ENCODE measurements at regions not wholly inside any gene's neighbourhood (a gene's known extent, or its start where the extent isn't known, plus 50 kb on each side); places are given as distances from the start of the nearest gene placed in this dataset.
"Not testable (repeated sequence)": the region's sequence is repeated elsewhere in the genome, so short reads cannot be mapped to it uniquely, and the experiment has no call there.

DNA sequence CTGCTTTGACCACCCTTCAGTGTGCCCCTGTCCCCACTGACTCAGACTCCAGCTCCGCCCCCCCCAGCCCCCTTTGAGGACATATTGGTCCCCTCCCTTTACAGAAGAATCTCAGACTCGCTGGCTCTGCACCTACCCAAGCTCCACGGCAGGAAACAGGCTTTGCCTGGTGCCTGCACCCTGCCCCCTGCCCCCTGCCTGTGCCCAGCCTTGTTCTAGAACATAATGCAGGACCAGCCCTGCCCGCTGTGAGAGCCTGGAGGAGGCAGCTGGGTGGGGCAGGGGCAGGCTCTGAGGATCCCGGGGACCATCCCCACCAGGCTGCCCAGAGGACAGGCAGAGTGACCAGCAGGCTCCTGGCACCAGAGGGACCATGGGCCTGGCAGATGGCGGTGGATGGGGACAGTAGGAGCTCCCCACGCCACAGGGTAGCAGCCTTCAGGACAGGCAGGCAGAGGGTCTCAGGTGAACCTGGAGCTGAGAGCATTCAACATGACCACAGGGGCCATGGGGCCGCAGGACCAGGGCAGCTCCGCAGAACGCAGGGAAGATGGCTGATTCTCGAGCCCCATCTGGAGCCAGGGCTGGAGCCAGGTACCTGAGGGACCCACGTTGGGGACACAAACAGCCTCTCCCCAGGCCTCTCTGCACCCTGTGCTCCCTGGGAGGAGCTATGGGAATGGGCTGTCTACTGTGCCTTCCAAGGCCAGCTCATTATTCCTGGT, 165.0 kb upstream of the FOXD4L5 start:
- DNase-seq: not testable (repeated sequence)

DNA sequence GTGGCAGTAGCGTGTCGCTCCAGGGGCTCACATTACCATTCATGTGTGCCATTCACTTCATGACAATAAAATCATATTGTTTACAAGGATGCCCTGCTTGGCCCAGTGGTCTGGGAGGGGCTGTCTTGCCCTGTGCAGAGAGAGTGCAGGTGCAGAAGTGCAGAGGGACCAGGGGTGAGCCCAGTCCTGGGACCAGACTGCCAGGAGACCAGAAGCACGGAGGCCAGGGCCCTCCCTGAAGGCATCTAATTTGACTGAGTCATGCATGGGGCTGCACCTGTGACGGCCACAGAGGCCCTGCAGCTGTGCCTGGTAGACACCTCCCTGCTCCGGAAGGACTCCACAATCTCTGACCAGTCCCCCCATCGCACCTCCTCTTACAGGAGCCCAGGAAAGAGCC, 164.4 kb upstream of the FOXD4L5 start:
- no peak for DNase-seq

DNA sequence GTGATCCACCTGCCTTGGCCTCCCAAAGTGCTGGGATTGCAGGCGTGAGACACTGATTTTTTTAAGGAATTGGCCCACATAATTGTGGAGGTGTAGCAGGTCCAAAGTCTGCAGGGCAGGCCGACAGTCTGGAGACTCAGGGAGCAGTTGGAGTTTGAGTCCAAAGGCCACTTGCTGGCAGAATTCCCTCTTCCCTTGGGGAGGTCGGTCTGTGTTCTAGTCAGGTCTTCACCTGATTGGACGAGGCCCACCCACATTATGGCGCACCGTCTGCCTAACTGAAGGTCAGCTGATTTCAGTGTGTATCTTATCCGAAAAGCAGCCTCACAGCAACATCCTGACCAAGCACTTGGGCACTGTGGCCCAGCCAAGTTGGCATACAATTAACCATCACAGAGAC, 162.1 kb upstream of the FOXD4L5 start:
- DNase-seq: not testable (repeated sequence)

DNA sequence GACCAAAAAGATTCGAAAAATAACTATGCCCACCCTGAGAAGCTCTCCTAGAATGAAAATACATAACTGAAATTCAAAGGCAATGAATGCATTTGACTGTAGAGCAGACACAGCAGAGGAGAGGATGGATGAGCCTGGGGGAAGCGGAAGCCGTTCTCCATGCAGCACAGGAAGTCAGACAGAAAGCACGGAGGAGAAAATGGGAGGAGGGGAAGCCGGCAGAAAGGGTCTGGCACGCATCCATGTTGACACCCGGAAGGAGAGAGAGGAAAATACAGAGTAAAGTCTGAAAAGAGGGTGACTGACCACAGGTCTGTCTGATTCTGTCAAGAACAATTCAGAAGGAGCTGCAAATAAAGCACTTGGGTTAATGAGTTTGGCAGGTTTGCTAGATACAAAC, 161.0 kb upstream of the FOXD4L5 start:
- DNase-seq: not testable (repeated sequence)

DNA sequence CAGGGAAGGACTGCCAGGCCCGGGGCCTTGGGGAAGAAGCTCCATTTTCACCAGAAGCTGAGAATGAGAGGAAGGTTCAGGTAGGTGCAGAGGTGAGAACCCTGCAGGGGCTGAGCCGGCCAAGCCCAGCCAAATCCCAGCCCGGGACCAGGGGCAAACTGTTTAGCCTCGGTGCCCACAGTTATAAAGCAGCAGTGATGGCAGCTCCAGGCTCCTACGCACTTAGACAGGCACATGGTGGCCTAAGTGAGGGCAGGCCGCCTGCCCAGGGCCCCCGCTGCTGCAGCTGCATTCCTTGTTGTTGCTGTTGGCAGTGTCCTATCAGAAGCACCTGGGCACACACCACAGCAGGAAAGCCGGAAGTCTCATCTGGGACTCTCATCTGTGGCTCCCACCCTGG, 159.9 kb upstream of the FOXD4L5 start:
- no peak for DNase-seq

DNA sequence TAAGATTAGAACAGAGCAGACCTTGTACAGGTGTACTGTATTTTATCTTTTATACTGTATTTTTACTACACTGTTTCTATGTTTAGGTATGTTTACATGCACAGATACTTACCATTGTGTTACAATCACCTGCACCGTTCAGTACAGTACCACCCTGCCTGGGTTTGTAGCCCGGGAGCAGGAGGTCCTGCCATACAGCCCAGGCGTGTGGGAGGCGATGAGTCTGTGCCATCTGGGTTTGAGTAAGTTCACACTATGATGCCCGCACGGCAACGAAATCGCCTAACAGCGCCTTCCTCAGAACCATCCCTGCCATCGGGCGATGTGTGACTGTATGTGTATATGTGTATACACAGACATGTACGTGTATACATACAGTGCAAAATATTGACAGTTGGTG, 157.1 kb upstream of the FOXD4L5 start:
- DNase-seq: not testable (repeated sequence)

DNA sequence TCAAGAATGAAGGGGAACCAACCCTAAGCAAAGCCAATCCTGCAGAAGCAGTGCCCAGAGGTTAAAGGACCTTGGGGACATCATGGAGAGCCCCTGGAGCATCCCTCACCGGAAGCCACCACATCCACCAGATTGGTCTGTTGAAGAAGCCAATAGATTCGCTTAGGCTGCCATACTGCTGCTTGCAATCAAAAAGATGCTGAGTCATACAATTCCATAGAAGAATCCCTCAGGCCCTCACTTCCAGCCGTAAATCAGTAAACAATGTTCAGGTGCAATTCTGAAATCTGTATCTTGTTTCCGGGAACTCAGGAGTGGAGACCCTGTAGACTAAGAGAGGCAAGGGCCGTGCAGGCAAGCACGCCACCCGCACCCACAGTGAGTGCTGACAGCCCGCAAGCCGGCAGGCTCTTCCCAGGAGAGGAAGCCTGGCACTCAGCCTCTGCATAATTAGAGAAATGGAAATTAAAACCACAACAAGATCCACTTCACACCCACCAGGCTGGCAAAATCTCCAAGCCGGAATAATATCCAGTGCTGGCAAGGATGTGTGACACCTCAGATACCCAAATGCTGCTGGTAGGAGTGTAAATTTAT, 156.4 kb upstream of the FOXD4L5 start:
- not testable (repeated sequence) for DNase-seq

DNA sequence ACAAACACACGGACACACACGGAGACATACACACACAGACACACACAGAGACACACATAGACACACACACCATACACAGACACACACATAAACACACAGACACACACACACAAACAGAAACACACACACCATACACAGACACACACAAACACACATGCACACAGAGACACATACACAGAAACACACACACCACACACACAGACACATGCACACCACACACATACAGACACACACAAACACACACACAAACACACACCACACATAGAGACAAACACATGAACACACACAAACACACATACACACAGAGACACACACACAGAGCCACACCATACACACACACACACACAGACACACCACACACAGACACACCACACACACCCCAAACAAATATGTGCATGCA, 152.7 kb upstream of the FOXD4L5 start:
- no peak for DNase-seq

DNA sequence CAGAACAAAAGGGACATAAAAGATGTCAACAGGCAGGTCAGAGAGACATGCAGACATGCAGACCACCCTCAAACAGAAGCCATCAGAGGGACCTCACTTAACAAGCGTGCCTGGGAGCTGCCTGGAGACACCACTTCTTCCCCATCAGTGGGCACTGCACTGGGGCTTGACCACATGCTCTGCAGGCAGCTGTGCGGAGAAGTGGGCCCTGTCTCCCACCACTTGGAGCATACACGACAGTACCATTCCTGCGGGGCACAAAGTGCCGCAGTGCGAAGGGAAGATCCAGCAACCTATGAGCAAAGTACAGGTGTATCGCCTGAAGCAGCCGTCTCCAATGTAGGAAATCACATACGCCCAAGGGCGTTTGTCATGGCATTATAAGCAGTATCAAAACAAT, 150.5 kb upstream of the FOXD4L5 start:
- DNase-seq: no peak

DNA sequence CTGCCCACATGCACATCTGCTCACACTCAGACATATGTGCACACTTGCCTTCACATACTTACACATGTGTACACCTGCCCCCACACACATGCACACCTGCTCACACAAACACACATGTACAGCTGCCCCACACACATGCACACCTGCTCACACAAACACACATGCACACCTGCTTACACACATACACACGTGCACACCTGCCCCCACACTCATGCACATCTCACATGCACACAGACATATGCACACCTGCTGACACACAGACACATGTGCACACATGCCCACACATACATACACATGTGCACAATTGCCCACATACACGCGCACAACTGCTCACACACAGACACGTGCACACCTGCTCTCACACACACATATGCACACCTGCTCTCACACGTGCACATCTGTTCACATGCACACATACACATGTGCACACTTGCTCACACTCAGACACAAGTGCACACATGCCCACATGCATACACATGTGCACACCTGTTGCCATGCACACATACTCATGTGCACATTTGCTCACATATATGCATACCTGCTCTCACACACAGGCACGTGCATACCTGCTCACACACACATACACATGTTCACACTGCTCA, 147.8 kb upstream of the FOXD4L5 start:
- no peak for DNase-seq

DNA sequence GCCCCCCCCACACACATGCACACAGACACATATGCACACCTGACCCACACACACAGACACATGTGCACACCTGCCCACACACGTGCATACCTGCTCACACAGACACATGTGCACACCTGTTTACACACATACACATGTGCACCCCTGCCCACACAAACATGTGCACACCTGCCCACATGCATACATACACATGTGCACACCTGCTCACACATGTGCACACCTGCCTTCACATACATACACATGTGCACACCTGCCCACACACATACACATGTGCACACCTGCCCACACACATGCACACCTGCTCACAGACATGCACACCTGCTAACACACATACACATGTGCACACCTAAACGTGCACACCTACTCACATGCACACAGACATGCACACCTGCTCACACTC, 147.0 kb upstream of the FOXD4L5 start:
- no peak for DNase-seq

DNA sequence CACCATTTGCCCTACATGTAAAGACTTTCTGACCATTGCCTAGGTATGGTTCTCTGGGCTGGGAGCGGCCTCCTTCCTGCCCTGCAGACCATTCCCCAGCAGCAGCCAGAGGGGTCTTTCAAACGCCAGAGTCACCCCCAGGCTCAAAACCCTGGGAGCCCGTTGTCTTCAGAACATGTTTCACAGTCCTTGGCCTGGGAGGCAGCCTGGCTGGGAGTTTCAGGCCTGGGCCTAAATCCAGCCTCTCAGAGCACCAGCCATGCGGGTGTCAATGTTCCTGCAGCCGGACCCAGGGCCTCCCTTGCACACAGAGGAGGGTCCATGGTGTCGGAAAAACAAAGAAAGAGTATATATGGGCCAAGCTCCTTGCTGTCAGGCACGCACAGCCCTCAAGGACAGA, 145.2 kb upstream of the FOXD4L5 start:
- no peak for DNase-seq

DNA sequence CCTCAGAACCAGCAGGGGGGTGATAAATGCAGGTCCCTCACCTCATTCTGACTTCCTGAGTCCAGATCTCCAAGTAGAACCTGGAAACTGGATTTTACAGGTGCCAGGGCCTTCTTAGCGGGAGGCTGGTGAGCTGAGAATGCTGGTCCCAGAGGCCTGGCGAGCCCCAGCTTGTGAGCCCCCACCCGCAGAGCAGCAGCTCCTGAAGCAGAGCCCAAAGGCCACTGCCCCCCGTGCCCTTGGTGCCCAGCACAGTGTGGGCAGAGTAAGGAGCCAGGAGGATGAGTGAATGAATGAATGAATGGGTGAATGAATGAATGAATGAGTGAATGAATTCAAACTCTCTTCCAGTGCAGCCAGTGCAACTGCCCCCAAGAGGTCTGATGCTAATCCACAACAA, 142.4 kb upstream of the FOXD4L5 start:
- DNase-seq: not testable (repeated sequence)

DNA sequence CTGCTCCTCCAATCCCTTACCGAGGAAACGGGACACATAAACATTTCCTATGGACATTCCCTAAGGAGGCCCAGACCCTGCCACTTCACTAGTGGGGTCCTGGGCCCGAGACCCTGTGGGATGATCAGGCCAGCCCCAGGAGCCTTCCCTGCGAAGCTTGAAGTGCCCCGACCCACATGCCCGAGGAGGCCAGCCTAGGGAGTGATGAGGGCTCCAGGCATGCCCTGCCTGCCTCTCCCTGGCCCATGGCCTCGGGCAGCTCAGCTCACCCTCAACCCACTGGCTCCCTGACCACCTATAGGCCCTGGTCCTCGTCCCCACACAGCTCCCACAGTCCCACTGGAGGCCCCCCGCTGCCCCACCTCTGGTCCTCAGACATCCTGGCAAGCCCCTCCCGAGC, 141.8 kb upstream of the FOXD4L5 start:
- not testable (repeated sequence) for DNase-seq

DNA sequence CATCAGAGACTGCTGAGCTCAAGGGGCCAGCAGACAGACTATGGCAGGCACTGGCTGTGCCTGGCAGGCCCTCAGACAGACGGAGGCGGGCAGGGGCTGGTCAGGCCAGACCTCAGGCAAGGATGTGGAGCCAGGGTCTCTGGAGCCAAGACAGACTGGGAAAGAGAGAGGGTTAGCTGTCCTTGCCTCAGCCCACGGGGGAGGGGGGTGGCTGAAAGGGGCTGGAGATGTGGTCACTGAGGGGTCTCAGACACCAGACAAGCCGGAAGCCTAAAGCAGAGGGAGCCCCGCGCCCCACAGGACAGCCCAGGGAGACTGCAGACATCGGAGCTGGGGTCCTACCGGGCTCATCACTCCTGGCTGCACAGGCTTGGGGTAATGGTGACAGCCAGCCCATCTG, 141.2 kb upstream of the FOXD4L5 start:
- DNase-seq: no peak

DNA sequence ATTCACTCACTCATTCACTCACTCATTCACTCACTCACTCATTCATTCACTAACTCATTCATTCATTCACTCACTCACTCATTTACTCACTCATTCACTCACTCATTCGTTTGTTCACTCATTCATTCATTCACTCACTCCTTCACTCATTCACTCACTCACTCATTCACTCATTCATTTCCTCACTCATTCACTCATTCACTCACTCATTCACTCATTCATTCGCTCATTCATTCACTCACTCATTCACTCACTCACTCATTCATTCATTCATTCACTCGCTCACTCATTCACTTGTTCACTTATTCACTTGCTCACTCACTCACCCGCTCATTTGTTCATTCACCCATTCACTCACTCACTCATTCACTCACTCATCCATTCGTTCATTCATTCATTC, 140.2 kb upstream of the FOXD4L5 start:
- not testable (repeated sequence) for DNase-seq

DNA sequence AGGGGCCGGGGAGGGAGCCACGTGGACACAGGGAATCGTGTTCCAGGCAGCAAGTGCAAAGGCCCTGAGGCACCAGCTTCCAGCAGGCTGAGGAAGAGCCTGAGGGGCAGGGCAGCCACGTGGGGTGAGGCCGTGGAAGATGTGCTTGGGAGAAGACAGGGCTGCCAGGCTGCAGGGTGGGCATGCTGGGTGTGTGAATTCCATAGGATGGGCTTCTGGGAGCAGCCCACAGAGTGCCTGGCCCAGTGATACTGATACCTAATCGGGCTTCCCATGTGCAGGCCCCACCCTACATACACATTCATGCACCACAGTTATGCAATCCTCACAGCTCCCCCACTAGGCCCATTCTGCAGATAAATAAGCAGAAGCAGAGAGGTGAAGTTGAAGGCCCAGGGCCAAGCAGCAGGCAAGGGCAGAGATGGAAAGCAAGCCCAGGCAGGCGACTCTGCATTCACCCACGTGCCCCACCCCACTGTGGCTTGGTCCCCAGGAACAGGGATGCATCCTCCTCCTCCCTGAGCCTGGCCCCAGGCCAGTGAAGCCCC, 139.5 kb upstream of the FOXD4L5 start:
- DNase-seq: not testable (repeated sequence)

DNA sequence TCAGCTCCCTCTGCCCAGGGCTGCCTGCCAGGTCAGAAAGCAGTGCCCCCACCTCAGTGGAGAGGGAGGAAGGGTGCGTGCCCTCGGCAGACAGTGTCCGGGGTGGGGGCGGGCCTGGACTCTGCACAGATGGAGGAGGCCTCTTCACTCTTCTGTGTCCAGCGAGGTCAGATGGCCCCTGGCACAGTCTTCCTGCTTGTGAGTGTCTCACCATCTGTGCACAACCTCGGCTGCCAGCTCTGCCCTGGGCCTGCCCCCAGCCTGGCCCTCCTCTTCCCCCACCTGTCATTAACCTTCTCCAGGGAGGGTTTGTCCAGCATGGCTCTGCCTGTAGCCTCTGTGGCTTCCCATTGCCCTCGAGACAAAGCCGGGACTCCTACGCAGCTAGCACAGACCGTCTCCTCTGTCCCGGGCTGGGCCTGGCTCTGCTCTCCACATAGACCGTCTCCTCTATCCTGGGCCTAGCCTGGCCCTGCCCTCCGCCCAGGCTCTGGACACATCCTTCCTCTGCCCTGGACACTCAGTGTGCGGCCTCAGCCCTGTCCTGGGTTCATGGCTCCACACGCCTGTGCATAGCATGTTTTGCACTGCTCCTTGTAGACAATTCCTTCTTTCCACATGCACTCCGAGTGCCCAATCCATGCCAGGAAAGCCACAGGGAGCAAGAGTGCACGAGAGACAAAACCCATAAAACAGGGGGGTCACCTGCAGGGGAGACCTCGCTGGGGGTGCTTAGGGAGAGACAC, 138.9 kb upstream of the FOXD4L5 start:
- DNase-seq: not testable (repeated sequence)

DNA sequence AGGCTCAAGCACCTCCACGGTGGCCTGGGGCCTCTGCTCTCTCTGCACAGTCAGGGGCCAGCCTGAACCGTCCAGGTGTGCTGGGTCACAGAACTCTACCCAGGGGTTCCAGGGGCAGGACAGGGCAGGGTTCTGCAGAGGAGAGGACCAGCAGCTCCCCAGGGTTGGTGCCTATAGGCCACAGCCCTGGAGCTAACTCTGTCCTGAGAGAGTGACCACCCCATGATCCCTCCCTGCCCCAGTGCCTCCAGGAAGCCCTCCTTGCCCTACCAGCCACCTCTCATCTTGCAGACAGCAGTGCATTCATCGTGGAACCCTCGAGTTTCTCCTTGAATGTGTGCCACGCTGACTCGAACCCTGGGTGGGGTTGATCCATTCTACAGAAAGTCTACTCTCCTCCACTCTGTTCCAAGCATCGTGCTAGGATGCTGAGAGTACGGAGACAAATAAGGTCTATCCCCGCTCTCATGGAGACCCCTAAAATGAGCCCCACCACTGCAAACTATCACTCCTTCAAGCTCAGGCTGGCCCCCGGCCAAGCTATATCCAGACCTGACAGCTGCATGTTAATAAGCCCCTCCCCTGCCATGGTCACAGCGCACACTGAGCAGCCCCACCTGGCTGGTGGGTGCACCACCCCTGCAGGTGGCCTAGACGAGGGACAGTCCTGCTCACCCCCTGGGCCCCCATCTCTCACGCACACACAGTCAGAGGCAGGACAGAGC, 138.1 kb upstream of the FOXD4L5 start:
- not testable (repeated sequence) for DNase-seq

DNA sequence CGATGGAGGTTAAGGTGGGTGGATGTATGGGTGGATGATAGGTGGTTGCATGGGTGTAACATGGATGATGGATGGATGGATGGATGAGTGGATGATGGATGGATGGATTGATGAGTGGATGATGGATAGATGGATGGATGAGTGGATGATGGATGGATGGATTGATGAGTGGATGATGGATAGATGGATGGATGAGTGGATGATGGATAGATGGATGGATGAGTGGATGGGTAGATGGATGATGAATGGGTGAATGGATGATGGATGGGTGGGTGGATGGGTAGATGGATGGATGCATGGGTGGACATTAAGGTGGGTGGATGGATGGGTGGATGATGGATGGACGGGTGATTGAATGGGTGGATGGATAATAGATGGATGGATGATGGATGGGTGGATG, 136.5 kb upstream of the FOXD4L5 start:
- DNase-seq: not testable (repeated sequence)

DNA sequence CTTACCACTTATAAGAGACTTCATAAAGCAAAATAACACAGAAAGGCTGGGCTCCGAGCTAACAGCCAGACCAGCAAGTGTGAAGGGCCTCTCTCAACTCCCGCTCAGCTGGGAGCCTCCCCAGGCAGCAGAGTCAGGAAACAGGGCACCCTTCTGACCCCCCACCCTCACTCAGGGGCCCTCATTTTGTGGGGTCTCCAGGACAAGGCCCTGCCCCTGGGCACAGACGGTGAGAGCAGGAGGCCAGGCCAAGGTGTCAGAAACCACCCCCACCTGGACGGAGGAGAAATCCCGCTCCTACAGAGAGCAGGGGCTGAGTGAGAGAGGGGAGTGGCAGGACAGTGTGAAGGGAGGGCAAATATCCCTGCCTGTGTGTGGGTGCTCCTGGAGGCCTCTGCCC, 135.8 kb upstream of the FOXD4L5 start:
- no peak for DNase-seq

DNA sequence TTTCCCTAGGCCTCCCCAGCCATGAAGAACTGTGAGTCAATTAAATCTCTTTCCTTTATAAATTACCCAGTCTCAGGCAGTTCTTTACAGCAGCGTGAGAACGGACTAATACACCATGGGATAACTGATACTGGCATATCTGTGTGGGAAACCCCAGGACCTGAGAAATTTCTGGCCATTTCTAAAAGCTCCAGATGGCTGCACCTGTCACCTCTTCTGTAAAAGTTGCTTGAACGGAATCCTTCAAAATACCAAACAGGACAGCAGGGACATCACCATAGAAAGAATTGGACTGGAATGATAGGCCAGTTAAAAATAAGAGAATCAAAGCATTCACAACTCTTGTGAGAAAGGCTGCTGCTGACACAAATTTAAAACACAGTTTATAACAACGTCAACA, 134.0 kb upstream of the FOXD4L5 start:
- DNase-seq: not testable (repeated sequence)

DNA sequence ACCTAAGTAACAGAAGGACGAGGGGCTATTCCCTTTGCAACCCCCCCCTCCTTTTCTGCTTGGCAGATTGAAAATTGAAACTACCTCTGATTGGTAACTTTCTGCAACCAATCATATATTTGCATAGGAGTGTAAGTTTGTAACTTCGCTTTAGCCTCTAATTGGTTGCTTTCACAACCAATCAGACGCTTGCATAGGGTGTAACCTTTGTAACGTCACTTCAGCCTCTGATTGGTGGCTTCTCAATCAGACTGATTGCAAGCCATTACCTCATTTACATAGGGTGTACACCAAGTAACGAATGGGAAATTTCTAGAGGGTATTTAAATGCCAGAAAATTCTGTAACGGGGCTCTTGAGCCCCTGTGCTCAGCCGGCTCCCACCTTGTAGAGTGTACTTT, 131.9 kb upstream of the FOXD4L5 start:
- DNase-seq: not testable (repeated sequence)

Measured in stimulated activated CD4-positive, alpha-beta T cell treated with anti-CD3 and anti-CD28 coated beads, Interleukin-12 subunit alpha, Interleukin-12 subunit beta, amount 100 ng/mL, for 4 hours (primary cell).